ENCODE measurements at regions not wholly inside any gene's neighbourhood (a gene's known extent, or its start where the extent isn't known, plus 50 kb on each side); places are given as distances from the start of the nearest gene placed in this dataset.

GRCh38 chr2:67346718-67347407 is 50.3 kb upstream of the ETAA1 start:
- H3K9me3 Mint-ChIP-seq = no peaks in the 10 kb centered on the region
- no peaks in the 10 kb centered on the region for H3K36me3 Mint-ChIP-seq (ENCODE audit: low read depth)
- H3K27ac Mint-ChIP-seq = no peak overlapping the region
- peaks cover 7% of the 10 kb centered on the region for H3K27me3 Mint-ChIP-seq
- no peaks in the 10 kb centered on the region for H3K4me1 Mint-ChIP-seq
- no peak overlapping the region for H3K4me3 Mint-ChIP-seq
- ATAC-seq (replicated peaks) = no peak
